ENCODE measurements at regions not wholly inside any gene's neighbourhood (a gene's known extent, or its start where the extent isn't known, plus 50 kb on each side); places are given as distances from the start of the nearest gene placed in this dataset.
"Not testable (repeated sequence)": the region's sequence is repeated elsewhere in the genome, so short reads cannot be mapped to it uniquely, and the experiment has no call there.

GRCh38 chr6:126210398-126211075 is 129.4 kb upstream of the CENPW start:
- DNase-seq: no peak

DNA sequence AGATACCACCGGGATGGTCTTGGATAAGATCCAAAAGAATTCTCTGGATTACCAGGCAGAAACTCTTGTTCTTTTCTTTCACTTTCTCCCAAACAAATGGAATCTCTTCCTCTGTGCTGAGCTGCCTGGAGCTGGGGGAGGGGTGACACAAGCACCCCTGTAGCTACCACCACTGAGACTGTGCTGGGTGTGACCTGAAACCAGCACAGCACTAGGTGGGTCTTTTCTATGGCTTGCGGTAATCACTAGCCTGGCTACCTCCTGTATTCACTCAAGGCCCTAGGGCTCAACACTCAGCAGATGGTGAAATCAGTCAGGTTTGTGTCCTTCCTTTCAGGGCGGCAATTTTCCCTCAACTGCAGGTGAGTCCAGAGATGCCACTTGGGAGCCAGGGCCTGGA is 122.4 kb upstream of the CENPW start:
- no peak for DNase-seq

- not testable (repeated sequence) for DNase-seq
Observed at GRCh38 chr6:126220901-126221300, 119.0 kb upstream of the CENPW start.

GRCh38 chr6:126227833-126228702 is 111.8 kb upstream of the CENPW start:
- no peak for DNase-seq

- DNase-seq: no peak
Observed at GRCh38 chr6:126232671-126233070, 107.2 kb upstream of the CENPW start.

GRCh38 chr6:126233192-126233591 is 106.7 kb upstream of the CENPW start:
- DNase-seq: no peak

GRCh38 chr6:126235363-126235762 is 104.6 kb upstream of the CENPW start:
- no peak for DNase-seq

DNA sequence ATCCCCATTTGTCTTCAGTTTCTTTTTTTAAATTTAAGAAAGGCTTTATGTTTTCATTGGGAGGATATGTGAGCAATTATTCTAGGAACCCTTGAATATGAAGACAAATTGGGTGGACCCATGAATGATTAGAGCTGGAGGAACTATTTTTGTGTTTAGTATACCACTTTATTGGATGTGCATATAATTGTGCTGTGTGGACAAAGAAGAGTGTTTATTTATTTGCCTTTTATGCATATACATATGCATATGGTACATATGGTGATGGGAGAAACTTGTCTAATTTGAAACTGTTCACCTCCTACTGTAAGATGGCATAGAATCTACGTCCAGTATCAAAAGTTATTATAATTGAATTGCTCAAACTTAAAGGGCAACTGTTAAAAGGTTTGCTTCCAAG is 94.8 kb upstream of the CENPW start:
- no peak for DNase-seq

DNA sequence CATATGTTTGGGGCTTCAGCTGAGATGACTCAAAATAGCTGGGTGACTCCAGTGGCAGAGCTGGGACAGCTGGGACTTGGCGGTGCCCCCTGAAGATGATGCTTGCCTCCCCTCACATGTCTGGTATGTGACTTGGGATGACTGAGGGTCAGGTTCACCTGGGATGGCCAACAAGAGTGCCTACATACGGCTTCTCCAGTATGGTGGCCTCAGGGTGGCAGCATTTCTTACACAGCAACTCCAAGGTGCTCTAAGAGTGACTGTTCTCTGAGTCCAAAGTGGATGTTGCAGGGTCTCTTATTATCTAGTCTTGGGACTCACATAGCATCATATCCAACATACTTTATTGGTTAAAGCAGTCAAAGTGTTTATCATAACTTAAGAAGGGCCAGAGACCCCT is 87.8 kb upstream of the CENPW start:
- no peak for DNase-seq

DNA sequence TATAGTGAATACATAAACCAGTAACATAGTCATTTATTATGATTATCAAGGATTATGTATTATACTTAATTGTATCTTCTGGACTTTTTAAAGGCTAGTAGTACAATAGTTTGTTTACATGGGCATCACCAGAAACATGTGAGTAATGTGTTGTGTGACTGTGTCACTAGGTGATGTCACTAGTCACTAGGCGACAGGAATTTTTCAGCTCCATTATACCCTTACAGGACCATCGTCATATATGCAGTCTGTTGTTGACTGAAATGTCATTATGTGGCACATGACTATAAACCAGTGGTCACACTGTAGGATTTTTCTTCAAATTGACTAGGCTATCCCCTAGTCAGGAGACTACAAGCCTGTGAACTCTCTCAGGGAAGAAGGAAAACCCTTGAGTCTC is 86.5 kb upstream of the CENPW start:
- DNase-seq: no peak

GRCh38 chr6:126258150-126258549 is 81.8 kb upstream of the CENPW start:
- DNase-seq: no peak

- DNase-seq: no peak
Observed at GRCh38 chr6:126261792-126262421, 78.0 kb upstream of the CENPW start.

- no peak for DNase-seq
Observed at GRCh38 chr6:126264265-126264664, 75.7 kb upstream of the CENPW start.

GRCh38 chr6:126266664-126267063 is 73.3 kb upstream of the CENPW start:
- DNase-seq: no peak

DNA sequence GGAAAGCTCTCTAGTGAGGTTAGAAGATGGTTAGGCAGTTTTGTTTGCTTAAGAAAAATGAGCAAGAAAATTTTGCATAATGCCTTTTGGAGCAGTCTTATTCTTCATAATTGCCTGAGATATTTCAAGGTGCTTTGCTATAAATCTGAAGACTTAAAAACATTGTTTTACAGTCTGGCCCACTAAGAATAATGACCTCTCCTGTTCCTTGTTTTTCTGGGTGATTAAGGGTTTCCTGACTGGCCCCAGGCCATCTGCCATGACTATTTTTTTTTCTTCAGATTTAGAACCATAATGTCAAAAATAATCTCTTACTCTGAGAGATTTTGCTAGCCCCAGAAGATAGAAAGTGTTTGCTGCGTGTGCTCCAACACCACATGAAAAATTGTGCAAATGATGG is 72.3 kb upstream of the CENPW start:
- no peak for DNase-seq

DNA sequence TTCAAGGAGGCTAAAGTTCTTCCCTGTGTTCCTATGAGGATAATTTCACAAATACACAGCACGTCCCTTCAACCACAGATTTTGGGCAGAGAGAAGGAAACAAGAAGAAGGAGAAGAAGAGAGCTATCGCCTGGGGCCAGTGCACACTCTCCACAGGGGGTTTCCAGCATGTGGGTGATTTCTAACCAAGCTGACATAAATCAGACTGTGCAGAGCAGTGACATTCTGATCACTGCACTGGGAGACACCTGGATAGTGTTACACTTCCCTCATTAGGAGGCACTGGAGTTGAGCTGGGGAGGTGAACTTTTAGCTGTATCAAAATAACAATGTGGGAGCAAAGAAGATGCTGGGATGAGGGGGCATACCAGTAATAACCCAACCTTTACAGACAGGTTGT is 71.8 kb upstream of the CENPW start:
- DNase-seq: no peak

- no peak for DNase-seq
Observed at GRCh38 chr6:126280287-126280686, 59.6 kb upstream of the CENPW start.

DNA sequence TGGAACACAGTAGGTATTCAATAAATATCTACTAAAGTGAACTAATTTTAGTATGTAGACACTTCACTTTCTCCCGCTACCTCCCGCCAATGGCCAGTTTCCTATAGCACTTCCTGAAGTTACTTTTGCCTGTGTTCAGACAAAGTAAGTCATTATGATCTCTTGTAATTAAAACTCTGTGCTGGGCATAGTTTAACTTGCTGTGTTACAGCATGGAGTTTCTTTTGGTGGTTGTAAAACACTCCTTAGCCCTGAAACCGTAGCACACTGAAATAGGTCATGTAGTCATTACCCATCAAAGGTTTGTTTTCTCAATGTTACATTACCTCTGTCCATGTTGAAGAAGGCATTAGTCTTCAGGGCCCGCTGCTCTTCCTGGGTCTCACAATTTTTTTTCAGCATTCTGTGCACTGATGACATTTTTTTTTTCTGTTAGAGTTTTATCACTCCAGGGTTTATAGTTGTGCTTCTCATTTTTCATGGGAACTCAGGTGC is 54.0 kb upstream of the CENPW start:
- DNase-seq: no peak
